Mononuclear cell (primary cell): ENCODE measurements at regions not wholly inside any gene's neighbourhood (a gene's known extent, or its start where the extent isn't known, plus 50 kb on each side); places are given as distances from the start of the nearest gene placed in this dataset.

Experiments used
- H3K27me3 ChIP-seq: 2 replicates; pipeline ENCODE4 v1.6.0; 2011; ENCODE audit warnings: low read length, control low read depth; ENCODE audit not compliant: insufficient read depth
- H3K4me1 ChIP-seq: 2 replicates; pipeline ENCODE4 v1.5.1; 2011; ENCODE audit warnings: mild to moderate bottlenecking, low read length, control low read depth; ENCODE audit not compliant: insufficient read depth
- H3K4me3 ChIP-seq: 2 replicates; pipeline ENCODE4 v1.5.1; 2011; ENCODE audit warnings: mild to moderate bottlenecking, low read length, moderate library complexity
- H3K9me3 ChIP-seq: 2 replicates; pipeline ENCODE4 v1.5.1; 2011; ENCODE audit warnings: low read depth, mild to moderate bottlenecking, control low read depth, low read length

DNA sequence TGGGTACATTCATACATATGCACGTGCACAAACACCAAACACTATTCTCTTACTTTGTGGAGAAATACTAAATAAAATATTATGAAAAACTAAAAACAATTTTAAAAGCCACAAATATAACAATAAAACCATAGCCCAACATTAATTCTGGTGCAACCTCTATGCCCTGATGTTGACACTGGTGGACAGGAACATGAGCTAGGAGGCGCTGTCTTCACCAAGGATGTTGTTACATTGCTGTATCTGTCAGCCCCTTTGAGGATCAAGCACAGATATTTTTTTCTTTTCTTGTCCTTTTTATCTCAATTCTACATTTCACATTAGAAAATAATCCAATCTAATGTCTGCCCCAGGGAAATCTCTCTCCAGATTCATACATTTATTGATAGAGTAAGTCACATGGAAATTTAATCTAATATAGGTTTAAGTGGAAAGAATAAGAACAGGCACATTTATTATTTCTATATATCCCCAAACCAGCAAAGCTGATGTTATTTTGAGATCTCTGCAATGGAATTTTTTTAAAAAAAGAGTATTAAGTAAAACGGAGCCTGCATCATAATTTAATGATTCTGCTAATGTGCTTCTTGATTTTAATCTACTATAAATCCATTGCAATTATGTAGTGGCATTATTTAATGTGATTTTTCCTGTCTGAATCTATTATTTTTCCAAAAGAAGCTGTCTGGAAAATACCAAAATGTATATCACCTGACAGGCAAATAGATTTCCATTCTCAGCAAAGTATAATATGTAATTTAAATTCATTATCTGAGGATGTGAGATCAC is 716.5 kb downstream of the MTRR start:
- no peaks in the 10 kb centered on the region for H3K27me3 ChIP-seq
- H3K9me3 ChIP-seq = peaks cover 6% of the 10 kb centered on the region
- no peak overlapping the region for H3K4me3 ChIP-seq
- no peaks in the 10 kb centered on the region for H3K4me1 ChIP-seq

GRCh38 chr5:8590959-8591358 is 722.0 kb downstream of the MTRR start:
- no peaks in the 10 kb centered on the region for H3K4me1 ChIP-seq
- H3K9me3 ChIP-seq = peaks cover 7% of the 10 kb centered on the region
- no peak overlapping the region for H3K4me3 ChIP-seq
- no peaks in the 10 kb centered on the region for H3K27me3 ChIP-seq

GRCh38 chr5:8598356-8598755 is 729.4 kb downstream of the MTRR start:
- Histone ChIP-seq H3K4me3 (no peak overlapping the region), H3K27me3 (no peaks in the 10 kb centered on the region), H3K4me1 (no peaks in the 10 kb centered on the region), H3K9me3 (no peaks in the 10 kb centered on the region)

GRCh38 chr5:8598996-8599395 is 730.0 kb downstream of the MTRR start:
- Histone ChIP-seq H3K4me1 (no peaks in the 10 kb centered on the region), H3K4me3 (no peak overlapping the region), H3K9me3 (no peaks in the 10 kb centered on the region), H3K27me3 (no peaks in the 10 kb centered on the region)

GRCh38 chr5:8600843-8601242 is 731.9 kb downstream of the MTRR start:
- no peaks in the 10 kb centered on the region for H3K4me1 ChIP-seq

DNA sequence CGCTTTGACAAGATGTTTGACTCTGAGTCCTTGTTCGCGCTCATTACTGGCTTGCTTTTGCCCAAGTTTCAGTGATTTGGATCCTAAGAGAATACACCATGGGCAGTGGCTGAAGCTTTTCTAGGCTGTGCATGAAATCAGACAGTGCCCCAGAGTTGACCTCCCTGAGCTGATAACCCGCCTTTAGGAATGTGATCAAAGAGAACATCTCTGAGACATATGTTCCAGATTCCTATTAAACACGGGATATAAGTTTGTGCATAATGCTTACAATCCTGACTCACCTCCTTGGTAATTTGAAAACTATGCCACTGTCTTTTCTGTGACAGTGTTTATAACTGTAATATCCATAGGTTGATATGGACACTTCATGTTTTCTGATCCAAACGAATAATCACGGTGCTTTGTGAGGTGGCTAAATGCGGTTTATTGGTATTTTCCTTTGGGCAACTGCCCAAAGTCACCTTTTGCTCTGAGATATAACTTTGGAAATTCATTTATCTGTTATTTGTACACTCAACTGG is 732.9 kb downstream of the MTRR start:
- Histone ChIP-seq H3K27me3 (no peaks in the 10 kb centered on the region), H3K4me1 (no peaks in the 10 kb centered on the region), H3K9me3 (no peaks in the 10 kb centered on the region), H3K4me3 (no peak overlapping the region)

More at GRCh38 chr5:8600843-8601242, 731.9 kb downstream of the MTRR start:
- no peaks in the 10 kb centered on the region for H3K27me3 ChIP-seq
- no peak overlapping the region for H3K4me3 ChIP-seq
- no peaks in the 10 kb centered on the region for H3K9me3 ChIP-seq

DNA sequence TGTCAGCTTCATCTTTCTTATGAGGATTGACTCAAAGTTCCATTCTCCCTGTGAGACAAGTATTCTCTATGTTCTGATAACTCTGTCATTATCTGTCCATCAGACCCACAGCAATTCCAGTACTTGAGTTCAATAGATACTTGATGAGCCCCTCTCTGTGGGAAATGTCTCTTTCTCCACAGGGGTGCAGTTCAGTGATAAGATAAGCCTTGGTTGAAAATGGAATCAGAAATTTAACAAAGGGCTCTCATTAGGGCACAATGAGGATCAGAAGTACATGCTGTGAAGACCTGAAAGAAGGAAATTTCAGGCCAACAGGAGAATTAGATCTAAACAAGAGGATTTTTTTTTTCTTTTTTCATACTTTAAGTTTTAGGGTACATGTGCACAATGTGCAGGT is 737.3 kb downstream of the MTRR start:
- no peaks in the 10 kb centered on the region for H3K9me3 ChIP-seq
- H3K4me3 ChIP-seq = no peak overlapping the region
- no peaks in the 10 kb centered on the region for H3K4me1 ChIP-seq
- H3K27me3 ChIP-seq = no peaks in the 10 kb centered on the region

DNA sequence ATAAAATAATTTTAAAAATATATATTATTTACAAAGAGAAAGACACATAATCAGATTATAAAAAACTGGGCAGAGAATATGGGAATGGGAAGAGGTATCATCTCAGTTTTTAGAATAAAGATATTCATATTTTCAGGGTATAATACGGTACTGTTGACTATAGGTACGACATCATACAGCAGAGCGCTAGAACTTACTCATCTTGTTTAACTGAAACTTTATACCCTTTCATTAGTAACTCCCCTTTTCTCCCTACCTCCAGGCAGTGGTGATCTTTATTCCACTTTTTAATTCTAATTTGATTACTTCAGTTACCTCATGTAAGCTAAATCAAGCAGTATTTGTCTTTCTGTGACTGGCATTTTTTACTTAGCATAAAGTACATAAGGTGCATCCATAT is 742.1 kb downstream of the MTRR start:
- H3K4me1 ChIP-seq = no peaks in the 10 kb centered on the region

GRCh38 chr5:8613078-8613685 is 744.2 kb downstream of the MTRR start:
- H3K4me3 ChIP-seq = no peak overlapping the region
- no peaks in the 10 kb centered on the region for H3K9me3 ChIP-seq
- no peaks in the 10 kb centered on the region for H3K4me1 ChIP-seq
- no peaks in the 10 kb centered on the region for H3K27me3 ChIP-seq

More for the DNA sequence above, 742.1 kb downstream of the MTRR start:
- Histone ChIP-seq H3K4me3 (no peak overlapping the region), H3K27me3 (no peaks in the 10 kb centered on the region), H3K9me3 (no peaks in the 10 kb centered on the region)

GRCh38 chr5:8615142-8615858 is 746.4 kb downstream of the MTRR start:
- no peak overlapping the region for H3K4me3 ChIP-seq
- no peaks in the 10 kb centered on the region for H3K4me1 ChIP-seq
- H3K27me3 ChIP-seq = no peaks in the 10 kb centered on the region
- H3K9me3 ChIP-seq = no peaks in the 10 kb centered on the region

DNA sequence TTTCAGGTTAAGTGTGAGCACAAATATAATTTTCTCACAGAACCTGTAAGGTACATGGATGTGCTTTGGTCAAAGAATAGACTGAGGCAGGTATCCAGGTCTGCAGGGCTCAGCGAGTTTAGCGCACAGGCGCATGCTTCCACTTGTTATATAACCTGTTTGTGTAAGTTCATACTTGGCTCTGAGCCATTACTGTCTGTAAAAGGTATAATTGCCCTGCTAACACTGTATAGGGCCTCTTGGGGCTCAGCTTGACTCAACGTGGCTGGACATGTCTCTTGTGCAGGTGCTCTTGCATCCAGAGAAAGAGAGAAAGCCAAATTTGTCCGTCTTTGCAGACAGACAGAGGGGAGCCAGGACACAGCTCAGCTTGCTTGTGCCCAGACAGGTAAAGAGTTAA is 759.6 kb downstream of the MTRR start:
- Histone ChIP-seq H3K27me3 (no peaks in the 10 kb centered on the region), H3K4me1 (no peaks in the 10 kb centered on the region), H3K4me3 (no peak overlapping the region), H3K9me3 (no peaks in the 10 kb centered on the region)

DNA sequence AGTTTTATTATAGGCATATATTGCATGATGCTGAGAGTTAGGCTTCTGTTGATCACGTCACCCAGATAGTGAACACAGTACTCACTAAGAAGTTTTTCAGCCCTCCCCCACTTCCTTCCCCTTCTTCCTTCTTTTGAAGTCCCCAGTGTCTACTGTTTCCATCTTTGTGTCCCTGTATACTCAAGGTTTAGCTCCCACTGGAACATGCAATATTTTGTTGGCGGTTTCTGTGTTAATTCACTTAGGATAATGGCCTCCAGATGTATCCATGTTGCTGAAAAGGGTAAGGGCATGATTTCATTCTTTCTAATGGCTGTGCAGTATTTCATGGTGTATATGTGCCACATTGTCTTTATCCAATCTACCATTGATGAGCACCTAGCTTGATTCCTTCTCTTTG is 764.3 kb downstream of the MTRR start:
- no peaks in the 10 kb centered on the region for H3K27me3 ChIP-seq
- H3K4me3 ChIP-seq = no peak overlapping the region
- peaks cover 2% of the 10 kb centered on the region for H3K9me3 ChIP-seq
- H3K4me1 ChIP-seq = no peaks in the 10 kb centered on the region

DNA sequence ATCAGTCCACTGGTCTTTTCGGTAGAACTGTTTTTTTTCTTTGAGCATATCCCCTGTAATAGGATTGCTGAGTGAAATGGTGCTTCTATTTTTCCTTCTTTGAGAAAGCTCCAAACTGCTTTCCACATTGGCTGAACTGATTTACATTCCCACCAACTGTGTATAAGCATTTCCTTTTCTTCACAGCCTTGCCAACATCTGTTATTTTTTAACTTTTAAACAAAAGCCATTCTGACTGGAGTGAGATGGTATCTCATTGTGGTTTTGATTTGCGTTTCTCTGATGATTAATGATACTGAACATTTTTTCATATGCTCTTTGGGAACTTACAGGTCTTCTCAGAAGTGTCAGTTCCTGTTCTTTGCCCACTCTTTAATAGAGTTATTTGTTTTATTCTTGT is 764.7 kb downstream of the MTRR start:
- Histone ChIP-seq H3K4me1 (no peaks in the 10 kb centered on the region), H3K9me3 (peaks cover 6% of the 10 kb centered on the region), H3K4me3 (no peak overlapping the region), H3K27me3 (no peaks in the 10 kb centered on the region)

DNA sequence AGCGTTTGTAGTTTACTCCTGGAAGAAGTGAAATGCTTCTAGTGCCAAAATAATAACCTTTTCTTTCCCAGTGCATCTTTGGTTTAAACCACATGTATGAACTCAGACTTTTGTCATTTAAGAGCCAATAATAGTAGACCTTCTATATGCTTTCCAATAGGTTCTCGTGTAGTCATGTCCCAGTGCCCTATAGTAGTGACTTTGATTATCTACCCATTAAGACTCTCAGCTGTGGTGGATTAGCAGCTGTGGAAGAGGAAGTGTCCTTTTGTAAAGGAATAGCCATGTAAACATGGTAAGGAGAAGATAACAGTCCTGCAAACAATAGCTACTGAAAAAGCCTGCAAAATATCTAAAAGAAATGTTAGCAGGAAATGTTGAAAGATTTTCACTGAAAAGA is 765.3 kb downstream of the MTRR start:
- Histone ChIP-seq H3K9me3 (peaks cover 8% of the 10 kb centered on the region), H3K4me3 (no peak overlapping the region), H3K4me1 (no peaks in the 10 kb centered on the region), H3K27me3 (no peaks in the 10 kb centered on the region)

GRCh38 chr5:8641786-8642505 is 773.0 kb downstream of the MTRR start:
- Histone ChIP-seq H3K27me3 (no peaks in the 10 kb centered on the region), H3K9me3 (peaks cover 8% of the 10 kb centered on the region), H3K4me1 (no peaks in the 10 kb centered on the region), H3K4me3 (no peak overlapping the region)
